ENCODE measurements at regions not wholly inside any gene's neighbourhood (a gene's known extent, or its start where the extent isn't known, plus 50 kb on each side); places are given as distances from the start of the nearest gene placed in this dataset.

GRCh38 chr2:16279201-16279570 lies 338.8 kb downstream of the MYCN start:
- Histone ChIP-seq H3K27ac (ENCODE audit: low read depth in 1 of 2, low read length in 1 of 2) (no peak overlapping the region), H3K9me3 (ENCODE audit: control insufficient read depth in 4 of 4, insufficient read depth in 3 of 4, low read length in 3 of 4) (no peaks in the 10 kb centered on the region), H3K9ac (ENCODE audit: insufficient read depth in 1 of 2, low read length in 2 of 2) (no peak overlapping the region), H3K27me3 (ENCODE audit: control insufficient read depth in 3 of 3, insufficient read depth in 3 of 3, low read length in 2 of 3) (no peaks in the 10 kb centered on the region), H3K4me3 (no peak overlapping the region), H3K4me1 (ENCODE audit: control insufficient read depth in 5 of 5, insufficient read depth in 5 of 5, low read length in 5 of 5) (no peaks in the 10 kb centered on the region), H3K36me3 (ENCODE audit: control insufficient read depth in 4 of 4, insufficient read depth in 4 of 4, low read length in 4 of 4) (no peaks in the 10 kb centered on the region)
- DNase-seq (no peak), ATAC-seq (ENCODE audit: insufficient read depth, low FRiP score) (no peak)
- TF ChIP-seq, protein P1, sequence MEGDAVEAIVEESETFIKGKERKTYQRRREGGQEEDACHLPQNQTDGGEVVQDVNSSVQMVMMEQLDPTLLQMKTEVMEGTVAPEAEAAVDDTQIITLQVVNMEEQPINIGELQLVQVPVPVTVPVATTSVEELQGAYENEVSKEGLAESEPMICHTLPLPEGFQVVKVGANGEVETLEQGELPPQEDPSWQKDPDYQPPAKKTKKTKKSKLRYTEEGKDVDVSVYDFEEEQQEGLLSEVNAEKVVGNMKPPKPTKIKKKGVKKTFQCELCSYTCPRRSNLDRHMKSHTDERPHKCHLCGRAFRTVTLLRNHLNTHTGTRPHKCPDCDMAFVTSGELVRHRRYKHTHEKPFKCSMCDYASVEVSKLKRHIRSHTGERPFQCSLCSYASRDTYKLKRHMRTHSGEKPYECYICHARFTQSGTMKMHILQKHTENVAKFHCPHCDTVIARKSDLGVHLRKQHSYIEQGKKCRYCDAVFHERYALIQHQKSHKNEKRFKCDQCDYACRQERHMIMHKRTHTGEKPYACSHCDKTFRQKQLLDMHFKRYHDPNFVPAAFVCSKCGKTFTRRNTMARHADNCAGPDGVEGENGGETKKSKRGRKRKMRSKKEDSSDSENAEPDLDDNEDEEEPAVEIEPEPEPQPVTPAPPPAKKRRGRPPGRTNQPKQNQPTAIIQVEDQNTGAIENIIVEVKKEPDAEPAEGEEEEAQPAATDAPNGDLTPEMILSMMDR (IDR thresholded peaks at IDR 0.05; ENCODE audit: control extremely low read depth, extremely low read depth) = no peak
- 93 to 95% methylated on average over 4 of the region's 4 CpGs for WGBS, 2 donors

- Histone ChIP-seq H3K4me3 (no peak overlapping the region), H3K27ac (ENCODE audit: low read depth in 1 of 2, low read length in 1 of 2) (no peak overlapping the region), H3K27me3 (ENCODE audit: control insufficient read depth in 3 of 3, insufficient read depth in 3 of 3, low read length in 2 of 3) (no peaks in the 10 kb centered on the region), H3K4me1 (ENCODE audit: control insufficient read depth in 5 of 5, insufficient read depth in 5 of 5, low read length in 5 of 5) (no peaks in the 10 kb centered on the region), H3K9ac (ENCODE audit: insufficient read depth in 1 of 2, low read length in 2 of 2) (no peak overlapping the region), H3K9me3 (ENCODE audit: control insufficient read depth in 4 of 4, insufficient read depth in 3 of 4, low read length in 3 of 4) (no peaks in the 10 kb centered on the region), H3K36me3 (ENCODE audit: control insufficient read depth in 4 of 4, insufficient read depth in 4 of 4, low read length in 4 of 4) (no peaks in the 10 kb centered on the region)
- TF ChIP-seq, protein P1 (IDR thresholded peaks at IDR 0.05; ENCODE audit: control extremely low read depth, extremely low read depth) = no peak
- WGBS, 2 donors = 88 to 92% methylated on average over 8 of the region's 8 CpGs
- ATAC-seq (ENCODE audit: insufficient read depth, low FRiP score) (no peak), DNase-seq (no peak)
Observed at GRCh38 chr2:16278421-16279200, 338.3 kb downstream of the MYCN start.

DNA sequence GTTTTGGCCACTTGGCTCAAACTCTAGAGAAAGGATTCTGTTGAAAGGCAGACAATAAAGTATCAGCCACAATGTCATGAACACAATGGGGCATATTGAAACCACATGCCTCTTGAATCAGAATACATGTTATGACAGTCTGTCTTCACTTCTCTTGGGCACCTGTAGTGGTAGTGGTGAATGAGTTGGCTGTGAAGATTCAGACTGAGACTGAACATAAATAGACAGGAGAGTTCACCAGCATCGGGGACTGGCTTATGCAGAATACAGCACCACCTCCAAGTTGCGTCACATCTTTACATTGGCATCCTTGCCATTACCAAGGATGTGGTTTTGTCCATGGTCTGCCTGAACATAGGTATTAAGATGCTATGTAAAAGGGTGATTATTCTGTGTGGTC lies 336.8 kb downstream of the MYCN start:
- TF ChIP-seq, protein P1 (IDR thresholded peaks at IDR 0.05; ENCODE audit: control extremely low read depth, extremely low read depth) = no peak
- no peak overlapping the region for H3K4me3 ChIP-seq
- H3K27ac ChIP-seq (ENCODE audit: low read depth in 1 of 2, low read length in 1 of 2) = no peak overlapping the region
- DNase-seq (no peak), ATAC-seq (ENCODE audit: insufficient read depth, low FRiP score) (no peak)
- no peaks in the 10 kb centered on the region for H3K4me1 ChIP-seq (ENCODE audit: control insufficient read depth in 5 of 5, insufficient read depth in 5 of 5, low read length in 5 of 5)
- no peaks in the 10 kb centered on the region for H3K36me3 ChIP-seq (ENCODE audit: control insufficient read depth in 4 of 4, insufficient read depth in 4 of 4, low read length in 4 of 4)
- WGBS, 2 donors = 83 to 85% methylated on average over 2 of the region's 2 CpGs
- no peak overlapping the region for H3K9ac ChIP-seq (ENCODE audit: insufficient read depth in 1 of 2, low read length in 2 of 2)
- H3K9me3 ChIP-seq (ENCODE audit: control insufficient read depth in 4 of 4, insufficient read depth in 3 of 4, low read length in 3 of 4) = no peaks in the 10 kb centered on the region
- H3K27me3 ChIP-seq (ENCODE audit: control insufficient read depth in 3 of 3, insufficient read depth in 3 of 3, low read length in 2 of 3) = no peaks in the 10 kb centered on the region

DNA sequence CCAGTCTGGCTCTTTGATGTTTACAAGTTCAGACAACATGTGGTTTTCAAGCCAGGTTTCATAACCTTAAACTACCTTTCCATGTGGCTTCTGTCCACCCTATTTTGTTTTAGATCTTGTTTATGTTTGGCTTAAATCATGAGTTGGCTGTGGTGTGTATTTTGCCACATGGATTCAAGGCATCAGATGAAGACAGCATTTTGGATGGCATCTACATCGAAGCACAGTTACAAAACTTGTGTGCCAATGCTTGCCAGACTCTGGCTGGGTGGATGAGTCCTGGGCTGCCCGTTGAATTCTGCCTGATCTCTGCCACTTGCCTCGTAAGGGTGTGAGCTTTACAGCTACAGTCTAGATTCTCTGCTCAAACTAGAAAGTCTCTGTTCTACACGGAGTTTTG lies 335.3 kb downstream of the MYCN start:
- Histone ChIP-seq H3K4me1 (ENCODE audit: control insufficient read depth in 5 of 5, insufficient read depth in 5 of 5, low read length in 5 of 5) (no peaks in the 10 kb centered on the region), H3K9me3 (ENCODE audit: control insufficient read depth in 4 of 4, insufficient read depth in 3 of 4, low read length in 3 of 4) (no peaks in the 10 kb centered on the region), H3K27ac (ENCODE audit: low read depth in 1 of 2, low read length in 1 of 2) (no peak overlapping the region), H3K27me3 (ENCODE audit: control insufficient read depth in 3 of 3, insufficient read depth in 3 of 3, low read length in 2 of 3) (no peaks in the 10 kb centered on the region), H3K4me3 (no peak overlapping the region), H3K36me3 (ENCODE audit: control insufficient read depth in 4 of 4, insufficient read depth in 4 of 4, low read length in 4 of 4) (no peaks in the 10 kb centered on the region), H3K9ac (ENCODE audit: insufficient read depth in 1 of 2, low read length in 2 of 2) (no peak overlapping the region)
- TF ChIP-seq, protein P1 (IDR thresholded peaks at IDR 0.05; ENCODE audit: control extremely low read depth, extremely low read depth) = no peak
- WGBS, 2 donors = 86 to 91% methylated on average over 4 of the region's 4 CpGs
- ATAC-seq (ENCODE audit: insufficient read depth, low FRiP score) (no peak), DNase-seq (no peak)
